ENCODE measurements at regions not wholly inside any gene's neighbourhood (a gene's known extent, or its start where the extent isn't known, plus 50 kb on each side); places are given as distances from the start of the nearest gene placed in this dataset.

- in situ Hi-C loops (cut with MboI; ENCODE audit: low sequenced_read_pairs, unreplicated experiment) = no loop called here
- DNase-seq (ENCODE audit: low spot score) = no peak
- no peak for TF ChIP-seq CTCF (IDR thresholded peaks at IDR 0.05; ENCODE audit: borderline replicate concordance, control extremely low read depth, extremely low read depth, insufficient read depth, missing control alignments)
These were observed 152.4 kb downstream of the VRK1 start for GRCh38 chr14:96949594-96949993.

- in situ Hi-C loops (cut with MboI; ENCODE audit: low sequenced_read_pairs, unreplicated experiment) = no loop called here
- no peak for TF ChIP-seq CTCF (IDR thresholded peaks at IDR 0.05; ENCODE audit: borderline replicate concordance, control extremely low read depth, extremely low read depth, insufficient read depth, missing control alignments)
- DNase-seq (ENCODE audit: low spot score) = no peak
These were observed 154.3 kb downstream of the VRK1 start for GRCh38 chr14:96951511-96951910.

GRCh38 chr14:96953087-96953874, 156.1 kb downstream of the VRK1 start:
- no peak for TF ChIP-seq CTCF (IDR thresholded peaks at IDR 0.05; ENCODE audit: borderline replicate concordance, control extremely low read depth, extremely low read depth, insufficient read depth, missing control alignments)
- in situ Hi-C loops (cut with MboI; ENCODE audit: low sequenced_read_pairs, unreplicated experiment) = no loop called here
- no peak for DNase-seq (ENCODE audit: low spot score)

- no peak for TF ChIP-seq CTCF (IDR thresholded peaks at IDR 0.05; ENCODE audit: borderline replicate concordance, control extremely low read depth, extremely low read depth, insufficient read depth, missing control alignments)
- in situ Hi-C loops (cut with MboI; ENCODE audit: low sequenced_read_pairs, unreplicated experiment) = no loop called here
- no peak for DNase-seq (ENCODE audit: low spot score)
These were observed 156.6 kb downstream of the VRK1 start for GRCh38 chr14:96953875-96954185.

GRCh38 chr14:96956464-96957239, 159.5 kb downstream of the VRK1 start:
- TF ChIP-seq CTCF (IDR thresholded peaks at IDR 0.05; ENCODE audit: borderline replicate concordance, control extremely low read depth, extremely low read depth, insufficient read depth, missing control alignments) = no peak
- in situ Hi-C loops (cut with MboI; ENCODE audit: low sequenced_read_pairs, unreplicated experiment) = no loop called here
- no peak for DNase-seq (ENCODE audit: low spot score)

- in situ Hi-C loops (cut with MboI; ENCODE audit: low sequenced_read_pairs, unreplicated experiment) = no loop called here
- TF ChIP-seq CTCF (IDR thresholded peaks at IDR 0.05; ENCODE audit: borderline replicate concordance, control extremely low read depth, extremely low read depth, insufficient read depth, missing control alignments) = no peak
- DNase-seq (ENCODE audit: low spot score) = no peak
These were observed 160.9 kb downstream of the VRK1 start for GRCh38 chr14:96958057-96958456.
